D721Med (cell line): ENCODE measurements at regions not wholly inside any gene's neighbourhood (a gene's known extent, or its start where the extent isn't known, plus 50 kb on each side); places are given as distances from the start of the nearest gene placed in this dataset.

ENCODE experiments used
- DNase-seq: peaks from one replicate; pipeline ENCODE4 v3.0.0; 2011; ENCODE audit warnings: low spot score; ENCODE audit not compliant: insufficient read length
- FAIRE-seq: peaks from 2 replicates; lab custom pipeline; 2011; peaks lifted over from hg19 to GRCh38; lab: Jason Lieb, UNC
- TF ChIP-seq, protein P1 (sequence below): IDR thresholded peaks from 2 replicates; pipeline ENCODE4 v1.5.1; 2012; ENCODE audit warnings: mild to moderate bottlenecking, control low read depth; ENCODE audit not compliant: insufficient read depth; ENCODE audit errors: missing control alignments

DNA sequence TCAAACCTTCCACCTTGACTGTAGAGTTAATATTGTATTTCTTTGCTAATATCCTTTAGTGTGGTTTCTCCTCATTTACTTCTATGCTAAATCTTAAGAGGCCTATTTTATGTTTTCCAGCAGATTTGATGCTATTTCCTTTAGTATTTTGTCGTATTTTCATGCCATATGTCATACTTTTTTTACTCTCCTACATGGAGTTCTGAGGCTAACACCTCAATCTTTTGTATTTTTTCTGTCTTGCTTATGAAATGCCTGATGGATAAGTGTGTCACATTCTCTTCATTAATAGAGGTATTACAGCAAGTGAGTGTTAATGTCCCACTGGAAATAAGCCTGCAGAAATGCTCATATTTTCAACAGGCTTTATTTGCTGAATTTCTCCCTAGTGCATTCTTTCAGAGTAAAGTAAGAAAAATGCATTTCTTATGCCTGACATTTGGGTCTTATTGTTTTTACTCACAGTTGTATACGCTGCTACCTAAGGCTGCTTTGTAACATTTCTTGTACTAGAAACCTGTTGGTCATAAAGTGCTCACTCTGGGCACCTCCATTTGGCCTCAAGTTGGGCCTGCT is 63.2 kb downstream of the DIPK2A start:
- TF ChIP-seq, protein P1, sequence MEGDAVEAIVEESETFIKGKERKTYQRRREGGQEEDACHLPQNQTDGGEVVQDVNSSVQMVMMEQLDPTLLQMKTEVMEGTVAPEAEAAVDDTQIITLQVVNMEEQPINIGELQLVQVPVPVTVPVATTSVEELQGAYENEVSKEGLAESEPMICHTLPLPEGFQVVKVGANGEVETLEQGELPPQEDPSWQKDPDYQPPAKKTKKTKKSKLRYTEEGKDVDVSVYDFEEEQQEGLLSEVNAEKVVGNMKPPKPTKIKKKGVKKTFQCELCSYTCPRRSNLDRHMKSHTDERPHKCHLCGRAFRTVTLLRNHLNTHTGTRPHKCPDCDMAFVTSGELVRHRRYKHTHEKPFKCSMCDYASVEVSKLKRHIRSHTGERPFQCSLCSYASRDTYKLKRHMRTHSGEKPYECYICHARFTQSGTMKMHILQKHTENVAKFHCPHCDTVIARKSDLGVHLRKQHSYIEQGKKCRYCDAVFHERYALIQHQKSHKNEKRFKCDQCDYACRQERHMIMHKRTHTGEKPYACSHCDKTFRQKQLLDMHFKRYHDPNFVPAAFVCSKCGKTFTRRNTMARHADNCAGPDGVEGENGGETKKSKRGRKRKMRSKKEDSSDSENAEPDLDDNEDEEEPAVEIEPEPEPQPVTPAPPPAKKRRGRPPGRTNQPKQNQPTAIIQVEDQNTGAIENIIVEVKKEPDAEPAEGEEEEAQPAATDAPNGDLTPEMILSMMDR = no peak
- FAIRE-seq = no peak
- no peak for DNase-seq

DNA sequence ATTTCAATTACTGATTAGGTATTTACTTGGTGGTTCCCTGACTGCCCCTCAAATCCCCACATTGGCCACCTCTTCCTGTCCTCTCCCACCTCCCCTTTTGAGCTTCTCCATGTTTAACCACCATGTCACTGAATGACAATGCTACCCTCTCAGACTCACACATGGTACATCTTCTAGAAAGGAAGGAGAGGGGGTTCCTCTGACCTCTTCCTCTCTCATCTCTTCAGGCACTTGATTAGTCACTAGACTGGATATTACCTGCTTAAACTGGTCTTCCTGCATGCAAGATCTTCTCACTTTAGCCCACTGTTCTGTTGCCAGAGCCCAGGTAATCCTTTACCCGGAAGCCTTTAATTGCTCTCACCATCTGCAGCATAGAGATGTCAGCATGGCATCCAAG is 64.9 kb downstream of the DIPK2A start:
- no peak for FAIRE-seq
- TF ChIP-seq, protein P1 = no peak
- DNase-seq = no peak

GRCh38 chr3:144039661-144040060 is 68.0 kb downstream of the DIPK2A start:
- FAIRE-seq (no peak), DNase-seq (no peak)
- TF ChIP-seq, protein P1 = no peak

DNA sequence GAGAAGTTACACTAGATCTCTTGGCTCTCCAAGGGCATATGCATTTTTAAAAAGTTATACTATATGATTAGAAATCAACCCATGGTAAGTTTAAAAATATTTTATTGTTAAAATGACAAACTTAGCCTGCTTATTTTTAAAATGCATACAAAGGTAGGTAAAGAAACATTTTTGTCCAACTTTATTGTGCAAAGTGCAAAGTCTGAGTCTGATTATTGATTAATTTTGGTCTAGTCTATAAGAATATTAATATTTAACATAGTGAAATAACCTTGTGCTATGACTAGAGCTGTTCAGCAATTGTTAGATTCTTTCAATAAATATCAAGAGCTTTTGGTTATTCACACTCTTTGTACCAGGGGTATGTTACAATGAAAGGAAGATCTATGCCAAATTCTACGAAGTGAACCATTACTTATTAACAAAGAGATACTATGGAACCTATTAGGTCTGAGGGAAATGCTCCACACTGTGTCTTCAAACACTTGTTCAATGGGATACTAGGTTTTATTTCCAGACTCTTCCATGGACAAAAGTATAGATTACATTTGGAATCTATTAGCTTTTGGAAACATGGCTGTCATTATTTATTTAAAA is 70.4 kb downstream of the DIPK2A start:
- TF ChIP-seq, protein P1 = no peak
- FAIRE-seq = peak; percentile 29
- DNase-seq = no peak

- TF ChIP-seq, protein P1 = no peak
- DNase-seq (no peak), FAIRE-seq (no peak)
Observed at GRCh38 chr3:144045766-144046165, 74.1 kb downstream of the DIPK2A start.

DNA sequence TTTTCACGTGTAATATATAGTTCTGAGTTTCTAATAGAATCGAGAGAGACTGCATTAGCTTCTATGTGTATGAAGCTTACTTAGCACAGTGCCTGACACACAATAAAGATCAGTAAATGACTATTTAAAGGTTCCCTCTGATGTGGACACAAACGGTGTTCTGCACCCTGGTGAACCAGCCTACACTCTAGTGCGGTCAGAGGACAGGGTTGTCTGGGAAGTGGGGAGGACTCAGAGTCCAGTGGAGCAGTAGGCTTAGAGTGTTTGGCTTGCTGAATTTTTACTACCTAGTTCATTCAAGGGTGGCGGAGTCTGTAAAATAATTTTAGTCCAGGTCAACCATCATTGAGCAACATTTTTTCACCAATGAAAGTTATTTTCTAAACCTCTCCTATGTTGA is 77.8 kb downstream of the DIPK2A start:
- TF ChIP-seq, protein P1 = no peak
- no peak for FAIRE-seq

DNA sequence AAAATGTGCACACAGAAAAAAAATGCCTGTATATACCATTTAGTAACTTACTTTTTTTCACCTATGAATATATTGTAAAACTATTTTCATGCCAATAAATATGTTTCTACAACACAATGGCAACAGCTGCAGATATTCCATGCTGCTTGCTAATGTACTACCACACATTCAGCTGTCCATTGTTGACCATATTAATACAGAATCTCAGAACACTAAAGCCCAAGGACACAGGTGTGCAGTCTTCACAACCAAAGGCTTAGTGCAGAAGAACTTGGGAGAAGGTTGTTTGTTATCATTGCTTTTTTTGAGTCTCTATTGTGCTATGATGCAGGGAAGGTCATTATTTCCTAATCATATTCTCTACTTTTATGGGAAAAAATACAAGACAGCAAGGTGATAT is 79.6 kb downstream of the DIPK2A start:
- TF ChIP-seq, protein P1 = no peak
- FAIRE-seq = no peak

More for the DNA sequence above, 77.8 kb downstream of the DIPK2A start:
- DNase-seq = no peak

More for the DNA sequence above, 79.6 kb downstream of the DIPK2A start:
- DNase-seq = no peak
